ENCODE measurements at regions not wholly inside any gene's neighbourhood (a gene's known extent, or its start where the extent isn't known, plus 50 kb on each side); places are given as distances from the start of the nearest gene placed in this dataset.

DNA sequence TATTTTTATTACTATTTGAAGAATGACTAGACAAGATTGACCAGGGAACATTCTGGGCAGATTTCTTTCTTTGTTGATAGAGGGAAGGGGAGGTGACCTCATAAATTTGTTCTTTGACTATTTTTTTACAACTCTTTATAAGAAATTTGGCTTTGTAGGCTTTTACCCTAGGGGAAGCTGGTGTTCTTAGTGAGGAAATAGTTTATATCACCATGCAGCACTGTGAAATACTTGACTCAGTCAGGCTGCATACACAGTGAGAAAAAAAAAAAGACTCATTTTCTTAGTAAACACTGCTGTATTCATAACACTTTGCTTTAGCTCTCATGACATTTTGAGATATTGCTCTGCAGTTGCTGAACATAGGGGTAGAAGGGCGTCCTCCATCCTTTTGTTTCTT lies 336.6 kb upstream of the PIK3R1 start:
- Histone ChIP-seq H3K27ac (ENCODE audit: low read depth in 1 of 2, low read length in 2 of 2) (no peak overlapping the region), H3K4me1 (ENCODE audit: control insufficient read depth in 4 of 4, insufficient read depth in 4 of 4, low read length in 3 of 4) (no peaks in the 10 kb centered on the region), H3K4me3 (ENCODE audit: low read depth in 1 of 3, low read length in 3 of 3) (no peak overlapping the region), H3K36me3 (ENCODE audit: control insufficient read depth in 4 of 4, insufficient read depth in 3 of 4, low read depth in 1 of 4, low read length in 3 of 4) (no peaks in the 10 kb centered on the region), H3K27me3 (ENCODE audit: control insufficient read depth in 4 of 4, insufficient read depth in 4 of 4, low read length in 3 of 4) (no peaks in the 10 kb centered on the region), H3K9ac (ENCODE audit: low read depth in 1 of 2, low read length in 2 of 2) (no peak overlapping the region), H3K9me3 (ENCODE audit: control insufficient read depth in 4 of 4, low read length in 3 of 4) (no peaks in the 10 kb centered on the region)
- DNase-seq (ENCODE audit: low spot score), result no peak
- 51% methylated on average over 1 of the region's 1 CpG for WGBS
- TF ChIP-seq YY1 (IDR thresholded peaks at IDR 0.05) (no peak), SP1 (IDR thresholded peaks at IDR 0.05) (no peak), RXRA (IDR thresholded peaks at IDR 0.05) (no peak)

DNA sequence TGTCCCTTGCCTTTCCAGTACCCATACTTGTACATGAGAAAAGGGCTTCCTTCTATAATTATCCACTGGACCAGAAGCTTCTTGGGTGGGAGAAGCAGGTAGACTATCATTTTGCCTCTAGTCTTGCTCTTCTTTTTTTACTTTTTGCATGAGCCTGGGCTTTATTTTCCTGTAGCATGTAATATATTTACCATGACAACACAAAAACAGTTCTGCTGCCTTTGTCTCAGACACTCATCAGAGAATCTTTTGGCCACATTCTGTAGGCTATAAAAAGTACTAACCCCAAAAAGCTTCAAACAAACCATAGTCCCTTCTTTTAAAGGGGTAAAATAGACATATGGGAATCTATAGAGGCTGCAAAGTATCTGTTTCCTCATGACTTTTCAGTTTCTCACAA lies 339.2 kb upstream of the PIK3R1 start:
- Histone ChIP-seq H3K27me3 (ENCODE audit: control insufficient read depth in 4 of 4, insufficient read depth in 4 of 4, low read length in 3 of 4) (no peaks in the 10 kb centered on the region), H3K4me3 (ENCODE audit: low read depth in 1 of 3, low read length in 3 of 3) (no peak overlapping the region), H3K4me1 (ENCODE audit: control insufficient read depth in 4 of 4, insufficient read depth in 4 of 4, low read length in 3 of 4) (no peaks in the 10 kb centered on the region), H3K9ac (ENCODE audit: low read depth in 1 of 2, low read length in 2 of 2) (no peak overlapping the region), H3K36me3 (ENCODE audit: control insufficient read depth in 4 of 4, insufficient read depth in 3 of 4, low read depth in 1 of 4, low read length in 3 of 4) (no peaks in the 10 kb centered on the region), H3K27ac (ENCODE audit: low read depth in 1 of 2, low read length in 2 of 2) (no peak overlapping the region), H3K9me3 (ENCODE audit: control insufficient read depth in 4 of 4, low read length in 3 of 4) (no peaks in the 10 kb centered on the region)
- TF ChIP-seq TAF1 (conservative IDR thresholded peaks at IDR 0.05) (no peak), GABPA (IDR thresholded peaks at IDR 0.05 in 1 of 2, conservative IDR thresholded peaks at IDR 0.05 in 1 of 2) (no peak), RXRA (IDR thresholded peaks at IDR 0.05) (no peak), HNF4G (IDR thresholded peaks at IDR 0.05) (no peak), SP1 (IDR thresholded peaks at IDR 0.05) (no peak), YY1 (IDR thresholded peaks at IDR 0.05) (no peak), NR2F2 (IDR thresholded peaks at IDR 0.05) (no peak), JUND (IDR thresholded peaks at IDR 0.05) (no peak), FOXA1 (IDR thresholded peaks at IDR 0.05) (no peak), HNF4A (conservative IDR thresholded peaks at IDR 0.05) (no peak), FOXA2 (IDR thresholded peaks at IDR 0.05) (no peak), EGR1 (IDR thresholded peaks at IDR 0.05; ENCODE audit: low read depth in 2 of 2) (no peak), RAD21 (IDR thresholded peaks at IDR 0.05) (no peak)
- TF ChIP-seq, protein P1, sequence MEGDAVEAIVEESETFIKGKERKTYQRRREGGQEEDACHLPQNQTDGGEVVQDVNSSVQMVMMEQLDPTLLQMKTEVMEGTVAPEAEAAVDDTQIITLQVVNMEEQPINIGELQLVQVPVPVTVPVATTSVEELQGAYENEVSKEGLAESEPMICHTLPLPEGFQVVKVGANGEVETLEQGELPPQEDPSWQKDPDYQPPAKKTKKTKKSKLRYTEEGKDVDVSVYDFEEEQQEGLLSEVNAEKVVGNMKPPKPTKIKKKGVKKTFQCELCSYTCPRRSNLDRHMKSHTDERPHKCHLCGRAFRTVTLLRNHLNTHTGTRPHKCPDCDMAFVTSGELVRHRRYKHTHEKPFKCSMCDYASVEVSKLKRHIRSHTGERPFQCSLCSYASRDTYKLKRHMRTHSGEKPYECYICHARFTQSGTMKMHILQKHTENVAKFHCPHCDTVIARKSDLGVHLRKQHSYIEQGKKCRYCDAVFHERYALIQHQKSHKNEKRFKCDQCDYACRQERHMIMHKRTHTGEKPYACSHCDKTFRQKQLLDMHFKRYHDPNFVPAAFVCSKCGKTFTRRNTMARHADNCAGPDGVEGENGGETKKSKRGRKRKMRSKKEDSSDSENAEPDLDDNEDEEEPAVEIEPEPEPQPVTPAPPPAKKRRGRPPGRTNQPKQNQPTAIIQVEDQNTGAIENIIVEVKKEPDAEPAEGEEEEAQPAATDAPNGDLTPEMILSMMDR (IDR thresholded peaks at IDR 0.05; ENCODE audit: low read depth, low read length, missing input control), result no peak
- TF ChIP-seq, protein P2, sequence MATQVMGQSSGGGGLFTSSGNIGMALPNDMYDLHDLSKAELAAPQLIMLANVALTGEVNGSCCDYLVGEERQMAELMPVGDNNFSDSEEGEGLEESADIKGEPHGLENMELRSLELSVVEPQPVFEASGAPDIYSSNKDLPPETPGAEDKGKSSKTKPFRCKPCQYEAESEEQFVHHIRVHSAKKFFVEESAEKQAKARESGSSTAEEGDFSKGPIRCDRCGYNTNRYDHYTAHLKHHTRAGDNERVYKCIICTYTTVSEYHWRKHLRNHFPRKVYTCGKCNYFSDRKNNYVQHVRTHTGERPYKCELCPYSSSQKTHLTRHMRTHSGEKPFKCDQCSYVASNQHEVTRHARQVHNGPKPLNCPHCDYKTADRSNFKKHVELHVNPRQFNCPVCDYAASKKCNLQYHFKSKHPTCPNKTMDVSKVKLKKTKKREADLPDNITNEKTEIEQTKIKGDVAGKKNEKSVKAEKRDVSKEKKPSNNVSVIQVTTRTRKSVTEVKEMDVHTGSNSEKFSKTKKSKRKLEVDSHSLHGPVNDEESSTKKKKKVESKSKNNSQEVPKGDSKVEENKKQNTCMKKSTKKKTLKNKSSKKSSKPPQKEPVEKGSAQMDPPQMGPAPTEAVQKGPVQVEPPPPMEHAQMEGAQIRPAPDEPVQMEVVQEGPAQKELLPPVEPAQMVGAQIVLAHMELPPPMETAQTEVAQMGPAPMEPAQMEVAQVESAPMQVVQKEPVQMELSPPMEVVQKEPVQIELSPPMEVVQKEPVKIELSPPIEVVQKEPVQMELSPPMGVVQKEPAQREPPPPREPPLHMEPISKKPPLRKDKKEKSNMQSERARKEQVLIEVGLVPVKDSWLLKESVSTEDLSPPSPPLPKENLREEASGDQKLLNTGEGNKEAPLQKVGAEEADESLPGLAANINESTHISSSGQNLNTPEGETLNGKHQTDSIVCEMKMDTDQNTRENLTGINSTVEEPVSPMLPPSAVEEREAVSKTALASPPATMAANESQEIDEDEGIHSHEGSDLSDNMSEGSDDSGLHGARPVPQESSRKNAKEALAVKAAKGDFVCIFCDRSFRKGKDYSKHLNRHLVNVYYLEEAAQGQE (IDR thresholded peaks at IDR 0.05), result no peak
- TF ChIP-seq, protein P3, sequence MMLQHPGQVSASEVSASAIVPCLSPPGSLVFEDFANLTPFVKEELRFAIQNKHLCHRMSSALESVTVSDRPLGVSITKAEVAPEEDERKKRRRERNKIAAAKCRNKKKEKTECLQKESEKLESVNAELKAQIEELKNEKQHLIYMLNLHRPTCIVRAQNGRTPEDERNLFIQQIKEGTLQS (IDR thresholded peaks at IDR 0.05), result no peak
- TF ChIP-seq, protein P4, sequence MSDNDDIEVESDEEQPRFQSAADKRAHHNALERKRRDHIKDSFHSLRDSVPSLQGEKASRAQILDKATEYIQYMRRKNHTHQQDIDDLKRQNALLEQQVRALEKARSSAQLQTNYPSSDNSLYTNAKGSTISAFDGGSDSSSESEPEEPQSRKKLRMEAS (IDR thresholded peaks at IDR 0.05), result no peak
- TF ChIP-seq, protein P5, sequence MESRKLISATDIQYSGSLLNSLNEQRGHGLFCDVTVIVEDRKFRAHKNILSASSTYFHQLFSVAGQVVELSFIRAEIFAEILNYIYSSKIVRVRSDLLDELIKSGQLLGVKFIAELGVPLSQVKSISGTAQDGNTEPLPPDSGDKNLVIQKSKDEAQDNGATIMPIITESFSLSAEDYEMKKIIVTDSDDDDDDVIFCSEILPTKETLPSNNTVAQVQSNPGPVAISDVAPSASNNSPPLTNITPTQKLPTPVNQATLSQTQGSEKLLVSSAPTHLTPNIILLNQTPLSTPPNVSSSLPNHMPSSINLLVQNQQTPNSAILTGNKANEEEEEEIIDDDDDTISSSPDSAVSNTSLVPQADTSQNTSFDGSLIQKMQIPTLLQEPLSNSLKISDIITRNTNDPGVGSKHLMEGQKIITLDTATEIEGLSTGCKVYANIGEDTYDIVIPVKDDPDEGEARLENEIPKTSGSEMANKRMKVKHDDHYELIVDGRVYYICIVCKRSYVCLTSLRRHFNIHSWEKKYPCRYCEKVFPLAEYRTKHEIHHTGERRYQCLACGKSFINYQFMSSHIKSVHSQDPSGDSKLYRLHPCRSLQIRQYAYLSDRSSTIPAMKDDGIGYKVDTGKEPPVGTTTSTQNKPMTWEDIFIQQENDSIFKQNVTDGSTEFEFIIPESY (IDR thresholded peaks at IDR 0.05), result no peak
- DNase-seq (ENCODE audit: low spot score), result no peak

Measured in liver (tissue), 8 donors.